HG03558 (cell line): ENCODE measurements at regions not wholly inside any gene's neighbourhood (a gene's known extent, or its start where the extent isn't known, plus 50 kb on each side); places are given as distances from the start of the nearest gene placed in this dataset.

ENCODE experiments used
- ATAC-seq: cut with Tn5 transposase; IDR thresholded peaks from one replicate; pipeline ENCODE4 v1.9.1; 2021; ENCODE audit warnings: moderate number of reproducible peaks; ENCODE audit not compliant: unreplicated experiment; ENCODE audit errors: extremely low read depth

GRCh38 chr6:106918115-106918514, 56.4 kb downstream of the CD24 start:
- no peak for ATAC-seq

- no peak for ATAC-seq
Observed at GRCh38 chr6:106916891-106917290, 57.6 kb downstream of the CD24 start.

GRCh38 chr6:106913676-106914280, 60.8 kb downstream of the CD24 start:
- peak; percentile 70 for ATAC-seq

GRCh38 chr6:106913111-106913510, 61.4 kb downstream of the CD24 start:
- no peak for ATAC-seq

GRCh38 chr6:106912091-106912490, 62.4 kb downstream of the CD24 start:
- no peak for ATAC-seq

GRCh38 chr6:106910999-106911949, 63.3 kb downstream of the CD24 start:
- ATAC-seq: no peak

GRCh38 chr6:106908386-106908840, 66.1 kb downstream of the CD24 start:
- ATAC-seq: no peak

GRCh38 chr6:106907754-106908153, 66.8 kb downstream of the CD24 start:
- no peak for ATAC-seq

- no peak for ATAC-seq
Observed at GRCh38 chr6:106906232-106906631, 68.3 kb downstream of the CD24 start.

- no peak for ATAC-seq
Observed at GRCh38 chr6:106903299-106903698, 71.2 kb downstream of the CD24 start.

- no peak for ATAC-seq
Observed at GRCh38 chr6:106901062-106901461, 73.5 kb downstream of the CD24 start.

GRCh38 chr6:106899697-106900096, 74.8 kb downstream of the CD24 start:
- ATAC-seq: no peak

GRCh38 chr6:106897580-106897979, 76.9 kb downstream of the CD24 start:
- ATAC-seq: no peak

GRCh38 chr6:106895703-106896040, 78.9 kb downstream of the CD24 start:
- ATAC-seq: no peak

- ATAC-seq: no peak
Observed at GRCh38 chr6:106894978-106895702, 79.4 kb downstream of the CD24 start.

- no peak for ATAC-seq
Observed at GRCh38 chr6:106892186-106892585, 82.3 kb downstream of the CD24 start.

- ATAC-seq: no peak
Observed at GRCh38 chr6:106890447-106890846, 84.1 kb downstream of the CD24 start.

GRCh38 chr6:106889692-106890091, 84.8 kb downstream of the CD24 start:
- ATAC-seq: no peak

GRCh38 chr6:106886922-106887797, 87.4 kb downstream of the CD24 start:
- ATAC-seq: no peak
